Stomach (tissue), 8 donors: ENCODE measurements at regions not wholly inside any gene's neighbourhood (a gene's known extent, or its start where the extent isn't known, plus 50 kb on each side); places are given as distances from the start of the nearest gene placed in this dataset.

Source experiments
- DNase-seq, 2 donors: peaks; one replicate each; pipeline versions ENCODE4 v3.0.0 to v3.0.0-alpha.2; 2013 to 2019
- H3K27ac ChIP-seq, 5 donors: fragments of 200-600 bp in 4 of 5; sonication (generic) in 4 of 5; one replicate each; pipeline ENCODE4 v1.5.1; 2013 to 2019; ENCODE audit warnings: mild to moderate bottlenecking in 1 of 5, moderate library complexity in 1 of 5
- H3K27me3 ChIP-seq, 3 donors: fragments of 200-600 bp; sonication (generic); one replicate each; pipeline ENCODE4 v1.5.1; 2017 to 2019; ENCODE audit warnings: mixed run types in 1 of 3
- H3K36me3 ChIP-seq, 4 donors: fragments of 200-600 bp; sonication (generic); 1 replicate in 3 of 4; 2 replicates in 1 of 4; pipeline ENCODE4 v1.5.1; 2016 to 2019
- H3K4me1 ChIP-seq, 4 donors: fragments of 200-600 bp; sonication (generic); one replicate each; pipeline ENCODE4 v1.5.1; 2016 to 2019
- H3K4me3 ChIP-seq, 4 donors: fragments of 200-600 bp; sonication (generic) in 3 of 4; one replicate each; pipeline ENCODE4 v1.5.1; 2016 to 2019; ENCODE audit warnings: mild to moderate bottlenecking in 1 of 4
- H3K9me3 ChIP-seq, 4 donors: fragments of 200-600 bp; sonication (generic); one replicate each; pipeline ENCODE4 v1.5.1; 2016 to 2019
- EP300 ChIP-seq: sonication (generic); formaldehyde crosslinking; IDR thresholded peaks from one replicate; pipeline ENCODE4 v1.6.1; 2017; ENCODE audit warnings: antibody characterized with exemption
- POLR2A ChIP-seq, 4 donors: fragments of 450-650 bp; IDR thresholded peaks; one replicate each; pipeline ENCODE4 v1.6.1; 2016; ENCODE audit warnings: antibody characterized with exemption in 4 of 4, control low read depth in 2 of 4, mild to moderate bottlenecking in 1 of 4, moderate library complexity in 1 of 4
- POLR2AphosphoS5 ChIP-seq, 3 donors: sonication (generic); formaldehyde crosslinking; IDR thresholded peaks; one replicate each; pipeline ENCODE4 v1.6.1; 2016; ENCODE audit warnings: antibody characterized with exemption in 3 of 3
- WGBS, 5 donors: extraction: QIAGEN DNeasy Blood & Tissue Kit in 3 of 5; methylation state at CpG; one replicate each; pipeline versions ENCODE4 v1.1.5 to v1.1.7; 2013 to 2018; 5-methylcytosine and 5-hydroxymethylcytosine counted together
- intact Hi-C: fragments of 100-400 bp; cut with DNase I; formaldehyde crosslinking; loops from one replicate; pipeline ENCODE4 v1.15.1; 2023; ENCODE audit warnings: low total_unique reads
- TF ChIP-seq, protein P1 (sequence below), 7 experiments: fragments of 450-650 bp in 4 of 7; fragments of 200-600 bp in 3 of 7; sonication (generic) in 3 of 7; IDR thresholded peaks; one replicate each; pipeline ENCODE4 v1.5.1; 2016 to 2019; ENCODE audit warnings: antibody characterized with exemption in 7 of 7, control low read depth in 2 of 7, mild to moderate bottlenecking in 1 of 7
- donor health status: healthy with polysubstance abuse.
- donor health status: Bipolar disorder and iron deficiency.
- donor health status: healthy.

DNA sequence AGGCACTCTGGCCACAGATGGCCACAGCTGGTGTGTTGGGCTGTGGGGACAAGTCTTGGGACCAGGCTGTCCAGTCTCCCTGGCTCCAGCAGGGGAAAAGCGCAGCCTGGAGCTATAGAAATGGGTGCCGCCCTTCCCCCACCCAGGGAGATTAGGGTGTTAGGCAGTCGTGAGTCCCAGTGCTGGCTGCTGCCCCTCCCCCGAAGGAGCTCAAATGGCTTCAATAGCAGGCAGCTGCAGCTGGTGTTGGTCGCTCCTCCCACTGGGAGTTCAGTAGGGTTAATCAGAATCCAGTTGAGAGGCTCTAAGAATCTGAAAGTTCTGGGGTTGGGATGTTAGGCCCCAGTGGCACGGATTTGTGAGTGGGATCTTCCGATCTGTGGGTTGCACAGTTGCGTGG is 595.6 kb upstream of the PKN2 start:
- TF ChIP-seq POLR2A (IDR thresholded peaks at IDR 0.05) = no peak
- TF ChIP-seq POLR2AphosphoS5 (IDR thresholded peaks at IDR 0.05) = no peak
- TF ChIP-seq, protein P1, sequence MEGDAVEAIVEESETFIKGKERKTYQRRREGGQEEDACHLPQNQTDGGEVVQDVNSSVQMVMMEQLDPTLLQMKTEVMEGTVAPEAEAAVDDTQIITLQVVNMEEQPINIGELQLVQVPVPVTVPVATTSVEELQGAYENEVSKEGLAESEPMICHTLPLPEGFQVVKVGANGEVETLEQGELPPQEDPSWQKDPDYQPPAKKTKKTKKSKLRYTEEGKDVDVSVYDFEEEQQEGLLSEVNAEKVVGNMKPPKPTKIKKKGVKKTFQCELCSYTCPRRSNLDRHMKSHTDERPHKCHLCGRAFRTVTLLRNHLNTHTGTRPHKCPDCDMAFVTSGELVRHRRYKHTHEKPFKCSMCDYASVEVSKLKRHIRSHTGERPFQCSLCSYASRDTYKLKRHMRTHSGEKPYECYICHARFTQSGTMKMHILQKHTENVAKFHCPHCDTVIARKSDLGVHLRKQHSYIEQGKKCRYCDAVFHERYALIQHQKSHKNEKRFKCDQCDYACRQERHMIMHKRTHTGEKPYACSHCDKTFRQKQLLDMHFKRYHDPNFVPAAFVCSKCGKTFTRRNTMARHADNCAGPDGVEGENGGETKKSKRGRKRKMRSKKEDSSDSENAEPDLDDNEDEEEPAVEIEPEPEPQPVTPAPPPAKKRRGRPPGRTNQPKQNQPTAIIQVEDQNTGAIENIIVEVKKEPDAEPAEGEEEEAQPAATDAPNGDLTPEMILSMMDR (IDR thresholded peaks at IDR 0.05) = no peak
- TF ChIP-seq EP300 = no peak
- intact Hi-C loops = no loop called here
- WGBS, 5 donors = 80 to 91% (median 87%) methylated on average over 6 to 8 of the region's 8 CpGs
- Histone ChIP-seq H3K4me1 (no peaks in the 10 kb centered on the region), H3K27me3 (no peaks in the 10 kb centered on the region), H3K4me3 (no peak overlapping the region), H3K9me3 (peaks cover 0 to 7% (median 5%) of the 10 kb centered on the region in 4 donors), H3K36me3 (no peaks in the 10 kb centered on the region), H3K27ac (no peak overlapping the region)
- no peak for DNase-seq

- peaks cover 0 to 3% (median under 1%) of the 10 kb centered on the region in 4 donors for H3K9me3 ChIP-seq
- intact Hi-C loops = no loop called here
- no peak overlapping the region for H3K27ac ChIP-seq
These were observed 594.1 kb upstream of the PKN2 start for GRCh38 chr1:88089961-88090360.

DNA sequence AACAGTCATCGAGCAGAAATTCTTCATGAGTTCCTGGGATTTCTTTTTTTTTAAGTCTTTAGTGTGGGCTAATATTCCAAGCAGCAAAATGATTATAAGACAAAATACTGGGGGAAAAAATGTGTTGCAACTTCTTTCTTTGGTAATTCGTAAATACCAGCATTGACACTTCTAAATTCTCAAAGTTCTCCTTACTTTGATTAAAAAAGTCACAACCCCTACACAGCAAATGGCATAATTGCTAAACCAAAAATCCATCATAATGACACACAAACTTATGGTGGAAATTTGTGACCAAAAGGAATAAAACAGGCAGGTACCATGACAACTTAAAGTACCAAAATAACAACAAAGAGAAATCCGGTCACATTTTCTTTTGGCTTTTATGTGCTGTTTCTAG is 585.2 kb upstream of the PKN2 start:
- 35 to 51% (median 41%) methylated on average over 3 of the region's 3 CpGs for WGBS, 5 donors
- Histone ChIP-seq H3K4me3 (no peak overlapping the region), H3K27me3 (no peaks in the 10 kb centered on the region), H3K9me3 (no peaks in the 10 kb centered on the region), H3K27ac (no peak overlapping the region), H3K36me3 (no peaks in the 10 kb centered on the region), H3K4me1 (no peaks in the 10 kb centered on the region)
- no peak for DNase-seq
- no peak for TF ChIP-seq POLR2A (IDR thresholded peaks at IDR 0.05)
- no peak for TF ChIP-seq POLR2AphosphoS5 (IDR thresholded peaks at IDR 0.05)
- TF ChIP-seq EP300 = no peak
- TF ChIP-seq, protein P1 (IDR thresholded peaks at IDR 0.05) = no peak
- intact Hi-C loops = no loop called here

More at GRCh38 chr1:88089961-88090360, 594.1 kb upstream of the PKN2 start:
- Histone ChIP-seq H3K27me3 (no peaks in the 10 kb centered on the region), H3K36me3 (no peaks in the 10 kb centered on the region), H3K4me1 (no peaks in the 10 kb centered on the region), H3K4me3 (no peak overlapping the region)
- TF ChIP-seq POLR2A (IDR thresholded peaks at IDR 0.05) (no peak), POLR2AphosphoS5 (IDR thresholded peaks at IDR 0.05) (no peak), EP300 (no peak)
- TF ChIP-seq, protein P1 (IDR thresholded peaks at IDR 0.05) = no peak
- WGBS, 5 donors = 0 to 2% (median 0%) methylated on average over 1 of the region's 1 CpG
- DNase-seq = no peak

- H3K4me1 ChIP-seq = no peaks in the 10 kb centered on the region
- no peak for TF ChIP-seq EP300
- TF ChIP-seq POLR2AphosphoS5 (IDR thresholded peaks at IDR 0.05) = no peak
- no peak for TF ChIP-seq POLR2A (IDR thresholded peaks at IDR 0.05)
- TF ChIP-seq, protein P1 (IDR thresholded peaks at IDR 0.05) = no peak
- no peaks in the 10 kb centered on the region for H3K9me3 ChIP-seq
- no peak overlapping the region for H3K27ac ChIP-seq
- no peaks in the 10 kb centered on the region for H3K27me3 ChIP-seq
- no peak overlapping the region for H3K4me3 ChIP-seq
- no peak for DNase-seq
- intact Hi-C loops = no loop called here
- H3K36me3 ChIP-seq = no peaks in the 10 kb centered on the region
- 75 to 87% (median 78%) methylated on average over 1 of the region's 1 CpG for WGBS, 5 donors
These were observed 583.0 kb upstream of the PKN2 start for GRCh38 chr1:88101041-88101440.
